ENCODE measurements at regions not wholly inside any gene's neighbourhood (a gene's known extent, or its start where the extent isn't known, plus 50 kb on each side); places are given as distances from the start of the nearest gene placed in this dataset.

- TF ChIP-seq FOXM1 (IDR thresholded peaks at IDR 0.05; ENCODE audit: borderline replicate concordance, low read depth) (no peak), CREB1 (IDR thresholded peaks at IDR 0.05; ENCODE audit: low read depth) (no peak), TEAD4 (IDR thresholded peaks at IDR 0.05) (no peak), NFIC (IDR thresholded peaks at IDR 0.05) (no peak), TCF12 (IDR thresholded peaks at IDR 0.05; ENCODE audit: low read depth) (no peak), REST (IDR thresholded peaks at IDR 0.05; ENCODE audit: low read depth) (no peak), CEBPB (IDR thresholded peaks at IDR 0.05) (no peak), EP300 (IDR thresholded peaks at IDR 0.05; ENCODE audit: borderline replicate concordance) (no peak), RAD21 (IDR thresholded peaks at IDR 0.05; ENCODE audit: low read depth) (no peak), YY1 (IDR thresholded peaks at IDR 0.05; ENCODE audit: low read depth) (no peak), TAF1 (IDR thresholded peaks at IDR 0.05; ENCODE audit: low read depth) (no peak), ZBTB7A (IDR thresholded peaks at IDR 0.05; ENCODE audit: low read depth) (no peak), EGR1 (IDR thresholded peaks at IDR 0.05) (no peak)
- TF ChIP-seq, protein P1, sequence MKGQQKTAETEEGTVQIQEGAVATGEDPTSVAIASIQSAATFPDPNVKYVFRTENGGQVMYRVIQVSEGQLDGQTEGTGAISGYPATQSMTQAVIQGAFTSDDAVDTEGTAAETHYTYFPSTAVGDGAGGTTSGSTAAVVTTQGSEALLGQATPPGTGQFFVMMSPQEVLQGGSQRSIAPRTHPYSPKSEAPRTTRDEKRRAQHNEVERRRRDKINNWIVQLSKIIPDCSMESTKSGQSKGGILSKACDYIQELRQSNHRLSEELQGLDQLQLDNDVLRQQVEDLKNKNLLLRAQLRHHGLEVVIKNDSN (IDR thresholded peaks at IDR 0.05) = no peak
- TF ChIP-seq, protein P2, sequence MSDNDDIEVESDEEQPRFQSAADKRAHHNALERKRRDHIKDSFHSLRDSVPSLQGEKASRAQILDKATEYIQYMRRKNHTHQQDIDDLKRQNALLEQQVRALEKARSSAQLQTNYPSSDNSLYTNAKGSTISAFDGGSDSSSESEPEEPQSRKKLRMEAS (IDR thresholded peaks at IDR 0.05) = no peak
Measured at GRCh38 chr21:27333096-27333495, 366.2 kb upstream of the ADAMTS5 start.

GRCh38 chr21:27329255-27329851 is 362.5 kb upstream of the ADAMTS5 start:
- TF ChIP-seq FOXM1 (IDR thresholded peaks at IDR 0.05; ENCODE audit: borderline replicate concordance, low read depth) (no peak), REST (IDR thresholded peaks at IDR 0.05; ENCODE audit: low read depth) (no peak), TCF12 (IDR thresholded peaks at IDR 0.05; ENCODE audit: low read depth) (no peak), RAD21 (IDR thresholded peaks at IDR 0.05; ENCODE audit: low read depth) (no peak), YY1 (IDR thresholded peaks at IDR 0.05; ENCODE audit: low read depth) (no peak)
- TF ChIP-seq, protein P2 (IDR thresholded peaks at IDR 0.05) = no peak

DNA sequence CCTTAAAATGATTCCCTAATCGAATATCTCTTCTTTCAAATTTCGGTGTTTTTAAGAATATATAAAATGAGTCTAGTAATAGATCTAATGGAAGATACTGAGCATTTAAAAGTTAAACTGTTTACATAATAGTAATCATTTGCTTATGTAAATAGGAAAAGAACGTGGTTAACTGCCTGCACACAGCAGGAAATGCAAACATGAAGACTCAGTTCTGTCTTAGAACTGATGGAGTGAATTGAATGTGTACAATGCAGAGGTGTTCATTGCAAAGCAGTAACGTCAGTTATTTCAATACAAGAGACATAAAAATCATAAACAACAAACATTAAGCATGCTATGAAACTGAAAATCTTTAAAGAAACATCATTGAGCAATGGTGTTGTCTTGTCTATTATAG is 359.4 kb upstream of the ADAMTS5 start:
- TF ChIP-seq EP300 (IDR thresholded peaks at IDR 0.05; ENCODE audit: borderline replicate concordance) (no peak), CEBPB (IDR thresholded peaks at IDR 0.05) (no peak), ZBTB7A (IDR thresholded peaks at IDR 0.05; ENCODE audit: low read depth) (no peak), REST (IDR thresholded peaks at IDR 0.05; ENCODE audit: low read depth) (no peak), NFIC (IDR thresholded peaks at IDR 0.05) (no peak), TCF12 (IDR thresholded peaks at IDR 0.05; ENCODE audit: low read depth) (no peak), CREB1 (IDR thresholded peaks at IDR 0.05; ENCODE audit: low read depth) (no peak), EGR1 (IDR thresholded peaks at IDR 0.05) (no peak), YY1 (IDR thresholded peaks at IDR 0.05; ENCODE audit: low read depth) (no peak), RAD21 (IDR thresholded peaks at IDR 0.05; ENCODE audit: low read depth) (no peak), FOXM1 (IDR thresholded peaks at IDR 0.05; ENCODE audit: borderline replicate concordance, low read depth) (no peak), TEAD4 (IDR thresholded peaks at IDR 0.05) (no peak), TAF1 (IDR thresholded peaks at IDR 0.05; ENCODE audit: low read depth) (no peak)
- TF ChIP-seq, protein P2 (IDR thresholded peaks at IDR 0.05) = no peak
- TF ChIP-seq, protein P1 (IDR thresholded peaks at IDR 0.05) = no peak

DNA sequence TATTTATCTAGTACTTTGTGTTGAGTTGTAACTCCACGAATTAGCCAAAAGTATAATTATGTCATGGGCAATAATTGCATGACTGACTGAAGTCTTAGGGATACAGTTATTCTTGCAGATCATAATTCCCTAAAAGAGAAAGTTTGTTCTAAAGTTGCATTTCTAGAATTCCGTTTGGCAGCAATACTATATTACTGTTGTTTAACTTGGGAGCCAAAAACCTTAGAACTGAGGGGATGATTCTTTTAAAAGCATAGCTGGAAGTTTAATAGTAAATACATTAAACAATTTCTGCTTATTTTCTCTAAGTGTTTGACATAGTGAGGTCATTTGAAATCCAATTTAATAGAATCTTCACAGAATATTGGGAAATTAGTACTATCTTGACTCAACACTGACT is 356.4 kb upstream of the ADAMTS5 start:
- no peak for TF ChIP-seq CREB1 (IDR thresholded peaks at IDR 0.05; ENCODE audit: low read depth)
- TF ChIP-seq RAD21 (IDR thresholded peaks at IDR 0.05; ENCODE audit: low read depth) = no peak
- no peak for TF ChIP-seq YY1 (IDR thresholded peaks at IDR 0.05; ENCODE audit: low read depth)
- no peak for TF ChIP-seq TCF12 (IDR thresholded peaks at IDR 0.05; ENCODE audit: low read depth)
- TF ChIP-seq, protein P1 (IDR thresholded peaks at IDR 0.05) = no peak
- no peak for TF ChIP-seq REST (IDR thresholded peaks at IDR 0.05; ENCODE audit: low read depth)
- no peak for TF ChIP-seq TEAD4 (IDR thresholded peaks at IDR 0.05)
- TF ChIP-seq EGR1 (IDR thresholded peaks at IDR 0.05) = no peak
- no peak for TF ChIP-seq TAF1 (IDR thresholded peaks at IDR 0.05; ENCODE audit: low read depth)
- TF ChIP-seq, protein P2 (IDR thresholded peaks at IDR 0.05) = no peak
- no peak for TF ChIP-seq ZBTB7A (IDR thresholded peaks at IDR 0.05; ENCODE audit: low read depth)
- TF ChIP-seq CEBPB (IDR thresholded peaks at IDR 0.05) = no peak
- TF ChIP-seq FOXM1 (IDR thresholded peaks at IDR 0.05; ENCODE audit: borderline replicate concordance, low read depth) = no peak
- TF ChIP-seq NFIC (IDR thresholded peaks at IDR 0.05) = no peak
- no peak for TF ChIP-seq EP300 (IDR thresholded peaks at IDR 0.05; ENCODE audit: borderline replicate concordance)

Measured in Ishikawa (cell line).